ENCODE measurements at regions not wholly inside any gene's neighbourhood (a gene's known extent, or its start where the extent isn't known, plus 50 kb on each side); places are given as distances from the start of the nearest gene placed in this dataset.

DNA sequence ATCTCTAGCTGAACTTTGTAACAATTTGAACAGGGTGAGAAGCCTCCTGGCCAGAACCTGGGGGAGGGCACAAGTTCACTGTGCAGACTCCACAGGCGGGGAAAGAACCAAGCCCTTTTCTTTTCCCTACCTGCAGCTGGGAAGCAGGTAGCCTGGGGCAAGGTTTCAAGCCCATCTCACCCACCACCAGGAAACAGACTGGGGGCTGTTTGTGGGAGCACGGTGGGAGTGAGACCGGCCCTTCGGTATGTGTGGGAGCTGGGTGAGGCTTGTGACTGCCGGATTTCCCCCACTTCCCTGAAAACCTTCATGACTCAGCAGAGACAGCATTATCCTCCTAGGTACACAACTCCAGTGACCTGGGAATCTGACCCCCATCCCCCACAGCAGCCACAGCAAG is 211.7 kb downstream of the ZNF674 start:
- intact Hi-C loops (cut with DNase I; ENCODE audit: low total_unique reads): no loop called here
- Histone ChIP-seq H3K27ac (no peak overlapping the region), H3K4me1 (no peaks in the 10 kb centered on the region), H3K9me3 (no peaks in the 10 kb centered on the region), H3K36me3 (no peaks in the 10 kb centered on the region), H3K27me3 (no peaks in the 10 kb centered on the region), H3K4me3 (no peak overlapping the region)
- peak; percentile 15 for DNase-seq
- in situ Hi-C loops (cut with MboI; ENCODE audit: low pct_ligation_motif_present in 1 of 4, low pct_unique_long_range_greater_than_20kb in 1 of 4, low sequenced_read_pairs in 3 of 4): no loop called here
- 71% methylated on average over 5 of the region's 5 CpGs; no CpG with 5 or more reads in 1 of the 2 donors for WGBS, 2 donors (ENCODE audit: low coverage in 1 of 2)
- no peak for TF ChIP-seq EP300 (IDR thresholded peaks at IDR 0.05; ENCODE audit: low read depth)
- TF ChIP-seq POLR2AphosphoS5 (IDR thresholded peaks at IDR 0.05): no peak
- TF ChIP-seq POLR2A (IDR thresholded peaks at IDR 0.05): no peak
- TF ChIP-seq CTCF (IDR thresholded peaks at IDR 0.05): no peak

GRCh38 chrX:46330981-46331380 is 214.2 kb downstream of the ZNF674 start:
- Histone ChIP-seq H3K4me1 (peaks cover 0 to 9% (median 0%) of the 10 kb centered on the region in 4 donors), H3K27me3 (no peaks in the 10 kb centered on the region), H3K36me3 (no peaks in the 10 kb centered on the region), H3K9me3 (no peaks in the 10 kb centered on the region), H3K27ac (no peak overlapping the region), H3K4me3 (no peak overlapping the region)
- intact Hi-C loops (cut with DNase I; ENCODE audit: low total_unique reads) (no loop called here), in situ Hi-C loops (cut with MboI; ENCODE audit: low pct_ligation_motif_present in 1 of 4, low pct_unique_long_range_greater_than_20kb in 1 of 4, low sequenced_read_pairs in 3 of 4) (no loop called here)
- TF ChIP-seq CTCF (IDR thresholded peaks at IDR 0.05) (no peak), POLR2AphosphoS5 (IDR thresholded peaks at IDR 0.05) (no peak), POLR2A (IDR thresholded peaks at IDR 0.05) (no peak)
- no peak for DNase-seq

- no peak for DNase-seq
- peaks cover 0 to 9% (median 0%) of the 10 kb centered on the region in 4 donors for H3K4me1 ChIP-seq
- 55% methylated on average over 2 of the region's 2 CpGs; no CpG with 5 or more reads in 1 of the 2 donors for WGBS, 2 donors (ENCODE audit: low coverage in 1 of 2)
- TF ChIP-seq EP300 (IDR thresholded peaks at IDR 0.05; ENCODE audit: low read depth): no peak
- TF ChIP-seq POLR2AphosphoS5 (IDR thresholded peaks at IDR 0.05): no peak
- no peak for TF ChIP-seq POLR2A (IDR thresholded peaks at IDR 0.05)
- TF ChIP-seq CTCF (IDR thresholded peaks at IDR 0.05): no peak
- in situ Hi-C loops (cut with MboI; ENCODE audit: low pct_ligation_motif_present in 1 of 4, low pct_unique_long_range_greater_than_20kb in 1 of 4, low sequenced_read_pairs in 3 of 4): no loop called here
- no peak overlapping the region for H3K27ac ChIP-seq
- no peak overlapping the region for H3K4me3 ChIP-seq
- no peaks in the 10 kb centered on the region for H3K27me3 ChIP-seq
- intact Hi-C loops (cut with DNase I; ENCODE audit: low total_unique reads): no loop called here
- H3K9me3 ChIP-seq: no peaks in the 10 kb centered on the region
- H3K36me3 ChIP-seq: no peaks in the 10 kb centered on the region
These were observed 214.7 kb downstream of the ZNF674 start for GRCh38 chrX:46330513-46330912.

DNA sequence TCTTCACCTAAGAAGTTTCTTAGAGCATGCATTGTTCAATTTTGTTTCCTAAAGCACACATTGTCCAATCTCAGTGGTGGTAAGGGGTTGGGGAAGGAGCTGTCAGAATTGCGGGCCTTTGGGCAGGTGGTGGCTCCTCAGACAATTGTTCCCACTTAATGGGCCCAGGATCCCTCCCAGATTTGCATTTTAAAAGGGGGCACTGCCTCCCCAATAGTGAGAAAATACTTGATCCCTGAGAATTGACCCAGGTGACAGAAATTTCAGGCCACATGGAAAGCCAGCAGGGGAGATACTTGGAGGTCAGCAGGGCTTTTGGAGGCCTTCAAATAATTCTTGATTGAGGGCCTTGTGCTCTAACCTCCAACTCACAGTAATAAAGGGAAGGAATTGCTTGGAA is 217.1 kb downstream of the ZNF674 start:
- H3K4me1 ChIP-seq: peaks cover 0 to 9% (median 1%) of the 10 kb centered on the region in 4 donors
- in situ Hi-C loops (cut with MboI; ENCODE audit: low pct_ligation_motif_present in 1 of 4, low pct_unique_long_range_greater_than_20kb in 1 of 4, low sequenced_read_pairs in 3 of 4): no loop called here
- no peak overlapping the region for H3K4me3 ChIP-seq
- peak overlapping the region in 1 of 4 donors; percentile 32 for H3K27ac ChIP-seq
- DNase-seq: no peak
- 82% methylated on average over 1 of the region's 1 CpG; no CpG with 5 or more reads in 1 of the 2 donors for WGBS, 2 donors (ENCODE audit: low coverage in 1 of 2)
- TF ChIP-seq POLR2A (IDR thresholded peaks at IDR 0.05): no peak
- no peak for TF ChIP-seq EP300 (IDR thresholded peaks at IDR 0.05; ENCODE audit: low read depth)
- TF ChIP-seq CTCF (IDR thresholded peaks at IDR 0.05): no peak
- no peak for TF ChIP-seq POLR2AphosphoS5 (IDR thresholded peaks at IDR 0.05)
- no peaks in the 10 kb centered on the region for H3K27me3 ChIP-seq
- intact Hi-C loops (cut with DNase I; ENCODE audit: low total_unique reads): loop anchor here (5.0 kb wide), 1 partner anchor 1286 kb away; no protein-coding TSS in a partner anchor
- H3K9me3 ChIP-seq: no peaks in the 10 kb centered on the region
- no peaks in the 10 kb centered on the region for H3K36me3 ChIP-seq

Data from transverse colon (tissue), 4 donors.